ENCODE measurements at regions not wholly inside any gene's neighbourhood (a gene's known extent, or its start where the extent isn't known, plus 50 kb on each side); places are given as distances from the start of the nearest gene placed in this dataset.

GRCh38 chr1:108055387-108055786 is 90.4 kb upstream of the VAV3 start:
- Histone ChIP-seq H3K79me2 (replicated peaks; ENCODE audit: insufficient read depth, low read length) (no peaks in the 10 kb centered on the region), H3F3A (ENCODE audit: insufficient read depth, low read length, poor library complexity, severe bottlenecking) (no peaks in the 10 kb centered on the region), H3K27me3 (ENCODE audit: insufficient read depth, low read depth, low read length) (peaks cover 13% of the 10 kb centered on the region), H3K9ac (ENCODE audit: low read length) (no peak overlapping the region), H4K20me1 (ENCODE audit: insufficient read depth) (no peaks in the 10 kb centered on the region), H3K4me2 (ENCODE audit: low read length) (no peak overlapping the region), H3K27ac (ENCODE audit: low read length) (no peak overlapping the region), H3K9me2 (ENCODE audit: insufficient read depth, low read length) (no peaks in the 10 kb centered on the region), H3K9me3 (ENCODE audit: low read length) (no peaks in the 10 kb centered on the region), H3K36me3 (ENCODE audit: insufficient read depth, low read length) (no peaks in the 10 kb centered on the region), H3K4me3 (ENCODE audit: low read length) (no peak overlapping the region), H2AFZ (ENCODE audit: low read depth, low read length) (no peak overlapping the region)
- TF ChIP-seq TAF1 (IDR thresholded peaks at IDR 0.05; ENCODE audit: low read depth) (no peak), EP300 (conservative IDR thresholded peaks at IDR 0.05; ENCODE audit: poor library complexity, severe bottlenecking) (no peak), SMC3 (conservative IDR thresholded peaks at IDR 0.05; ENCODE audit: poor library complexity) (no peak), MXI1 (conservative IDR thresholded peaks at IDR 0.05; ENCODE audit: poor library complexity, severe bottlenecking) (no peak), REST (IDR thresholded peaks at IDR 0.05; ENCODE audit: borderline replicate concordance) (no peak), RAD21 (conservative IDR thresholded peaks at IDR 0.05) (no peak), EZH2 (IDR thresholded peaks at IDR 0.05; ENCODE audit: borderline replicate concordance, insufficient read depth, low read length, poor library complexity, severe bottlenecking) (no peak), CTCF (IDR thresholded peaks at IDR 0.05; ENCODE audit: poor library complexity, severe bottlenecking) (no peak), POLR2AphosphoS5 (IDR thresholded peaks at IDR 0.05) (no peak)

GRCh38 chr1:108054396-108054795 is 89.4 kb upstream of the VAV3 start:
- H3K36me3 ChIP-seq (ENCODE audit: insufficient read depth, low read length): no peaks in the 10 kb centered on the region
- no peaks in the 10 kb centered on the region for H3K9me2 ChIP-seq (ENCODE audit: insufficient read depth, low read length)
- H3F3A ChIP-seq (ENCODE audit: insufficient read depth, low read length, poor library complexity, severe bottlenecking): no peaks in the 10 kb centered on the region

More at GRCh38 chr1:108054396-108054795, 89.4 kb upstream of the VAV3 start:
- TF ChIP-seq REST (IDR thresholded peaks at IDR 0.05; ENCODE audit: borderline replicate concordance) (no peak), SMC3 (conservative IDR thresholded peaks at IDR 0.05; ENCODE audit: poor library complexity) (no peak), POLR2AphosphoS5 (IDR thresholded peaks at IDR 0.05) (no peak), MXI1 (conservative IDR thresholded peaks at IDR 0.05; ENCODE audit: poor library complexity, severe bottlenecking) (no peak), EZH2 (IDR thresholded peaks at IDR 0.05; ENCODE audit: borderline replicate concordance, insufficient read depth, low read length, poor library complexity, severe bottlenecking) (no peak), TAF1 (IDR thresholded peaks at IDR 0.05; ENCODE audit: low read depth) (no peak), CTCF (IDR thresholded peaks at IDR 0.05; ENCODE audit: poor library complexity, severe bottlenecking) (no peak), RAD21 (conservative IDR thresholded peaks at IDR 0.05) (no peak), EP300 (conservative IDR thresholded peaks at IDR 0.05; ENCODE audit: poor library complexity, severe bottlenecking) (no peak)
- no peaks in the 10 kb centered on the region for H4K20me1 ChIP-seq (ENCODE audit: insufficient read depth)
- H3K79me2 ChIP-seq (replicated peaks; ENCODE audit: insufficient read depth, low read length): no peaks in the 10 kb centered on the region
- H3K4me3 ChIP-seq (ENCODE audit: low read length): no peak overlapping the region
- no peak overlapping the region for H3K4me2 ChIP-seq (ENCODE audit: low read length)
- H3K9ac ChIP-seq (ENCODE audit: low read length): no peak overlapping the region
- no peak overlapping the region for H3K27ac ChIP-seq (ENCODE audit: low read length)
- H3K9me3 ChIP-seq (ENCODE audit: low read length): no peaks in the 10 kb centered on the region
- no peak overlapping the region for H2AFZ ChIP-seq (ENCODE audit: low read depth, low read length)
- peaks cover 13% of the 10 kb centered on the region for H3K27me3 ChIP-seq (ENCODE audit: insufficient read depth, low read depth, low read length)
